GM23338 (cell line): ENCODE measurements at regions not wholly inside any gene's neighbourhood (a gene's known extent, or its start where the extent isn't known, plus 50 kb on each side); places are given as distances from the start of the nearest gene placed in this dataset.

Experiments
- CREB1 ChIP-seq: fragments of 250-450 bp; sonication (Bioruptor Pico); IDR thresholded peaks from 2 replicates; pipeline ENCODE4 v1.5.0; 2020; ENCODE audit warnings: low read depth, mild to moderate bottlenecking, moderate library complexity
- CTCF ChIP-seq, 2 experiments: fragments of 200-600 bp in 1 of 2; sonication (generic) in 1 of 2; conservative IDR thresholded peaks; 2 replicates each; pipeline versions ENCODE4 v1.5.1 to v1.6.1; 2016 to 2017; ENCODE audit warnings: antibody characterized with exemption in 2 of 2, low read depth in 2 of 2, mild to moderate bottlenecking in 2 of 2, moderate library complexity in 1 of 2
- ETS1 ChIP-seq: IDR thresholded peaks from 2 replicates; pipeline ENCODE4 v1.6.1; 2016; ENCODE audit warnings: antibody characterized with exemption
- EZH2 ChIP-seq: fragments of 200-600 bp; sonication (generic); IDR thresholded peaks from one replicate; pipeline ENCODE4 v1.8.0; 2017; ENCODE audit warnings: antibody characterized with exemption, mild to moderate bottlenecking, low read depth; ENCODE audit not compliant: unreplicated experiment
- EZH2phosphoT487 ChIP-seq: fragments of 200-600 bp; sonication (generic); IDR thresholded peaks from one replicate; pipeline ENCODE4 v1.8.1; 2018; ENCODE audit warnings: antibody characterized with exemption; ENCODE audit not compliant: unreplicated experiment
- JUNB ChIP-seq: IDR thresholded peaks from one replicate; pipeline ENCODE4 v1.6.1; 2016; ENCODE audit warnings: antibody characterized with exemption; ENCODE audit not compliant: unreplicated experiment
- NANOG ChIP-seq: IDR thresholded peaks from 2 replicates; pipeline ENCODE4 v1.6.1; 2016; ENCODE audit warnings: antibody characterized with exemption, borderline replicate concordance
- POLR2AphosphoS5 ChIP-seq: IDR thresholded peaks from 2 replicates; pipeline ENCODE4 v1.6.1; 2016; ENCODE audit warnings: antibody characterized with exemption, low read depth
- REST ChIP-seq: IDR thresholded peaks from one replicate; pipeline ENCODE4 v1.6.1; 2018; ENCODE audit warnings: antibody characterized with exemption; ENCODE audit not compliant: unreplicated experiment
- STAT1 ChIP-seq: IDR thresholded peaks from one replicate; pipeline ENCODE4 v1.6.1; 2016; ENCODE audit warnings: antibody characterized with exemption; ENCODE audit not compliant: unreplicated experiment
- ZNF114 ChIP-seq: fragments of 250-450 bp; sonication (Bioruptor Pico); IDR thresholded peaks from 2 replicates; pipeline ENCODE4 v1.5.0; 2020; ENCODE audit warnings: mild to moderate bottlenecking, moderate library complexity
- ZNF462 ChIP-seq: fragments of 250-450 bp; sonication (Bioruptor Pico); IDR thresholded peaks from 2 replicates; pipeline ENCODE4 v1.5.0; 2020; ENCODE audit warnings: mild to moderate bottlenecking, moderate library complexity

- TF ChIP-seq CTCF (conservative IDR thresholded peaks at IDR 0.05; ENCODE audit: low read depth in 2 of 2) (no peak), EZH2 (no peak), EZH2phosphoT487 (no peak), POLR2AphosphoS5 (no peak), ETS1 (no peak), REST (no peak), NANOG (no peak), CREB1 (CRISPR knock-in tag) (no peak), ZNF114 (CRISPR knock-in tag) (no peak), ZNF462 (no peak), JUNB (no peak), STAT1 (no peak)
Measured at GRCh38 chr2:142200062-142200461, 69.2 kb upstream of the LRP1B start.
